ENCODE measurements at regions not wholly inside any gene's neighbourhood (a gene's known extent, or its start where the extent isn't known, plus 50 kb on each side); places are given as distances from the start of the nearest gene placed in this dataset.

GRCh38 chr5:42217791-42218190 lies 205.4 kb upstream of the GHR start:
- H3K27ac ChIP-seq (ENCODE audit: low read depth in 1 of 2, low read length in 2 of 2): no peak overlapping the region
- no peaks in the 10 kb centered on the region for H3K27me3 ChIP-seq (ENCODE audit: control insufficient read depth in 4 of 4, insufficient read depth in 4 of 4, low read length in 3 of 4)
- no peak overlapping the region for H3K9ac ChIP-seq (ENCODE audit: low read depth in 1 of 2, low read length in 2 of 2)
- no peaks in the 10 kb centered on the region for H3K9me3 ChIP-seq (ENCODE audit: control insufficient read depth in 4 of 4, low read length in 3 of 4)
- TF ChIP-seq RXRA (IDR thresholded peaks at IDR 0.05) (no peak), EGR1 (IDR thresholded peaks at IDR 0.05; ENCODE audit: low read depth in 2 of 2) (no peak), HNF4A (conservative IDR thresholded peaks at IDR 0.05) (no peak), HNF4G (IDR thresholded peaks at IDR 0.05) (no peak), RAD21 (IDR thresholded peaks at IDR 0.05) (no peak), SP1 (IDR thresholded peaks at IDR 0.05) (no peak), MAX (IDR thresholded peaks at IDR 0.05) (no peak), FOXA1 (IDR thresholded peaks at IDR 0.05) (no peak), TAF1 (conservative IDR thresholded peaks at IDR 0.05) (no peak), CTCF (IDR thresholded peaks at IDR 0.05; ENCODE audit: low read depth, low read length, missing input control) (no peak)
- no peak for DNase-seq (ENCODE audit: low spot score)
- H3K36me3 ChIP-seq (ENCODE audit: control insufficient read depth in 4 of 4, insufficient read depth in 3 of 4, low read depth in 1 of 4, low read length in 3 of 4): no peaks in the 10 kb centered on the region
- no peaks in the 10 kb centered on the region for H3K4me1 ChIP-seq (ENCODE audit: control insufficient read depth in 4 of 4, insufficient read depth in 4 of 4, low read length in 3 of 4)
- H3K4me3 ChIP-seq (ENCODE audit: low read depth in 1 of 3, low read length in 3 of 3): no peak overlapping the region
- WGBS: 90% methylated on average over 2 of the region's 2 CpGs

- H3K4me1 ChIP-seq (ENCODE audit: control insufficient read depth in 4 of 4, insufficient read depth in 4 of 4, low read length in 3 of 4): no peaks in the 10 kb centered on the region
- H3K27ac ChIP-seq (ENCODE audit: low read depth in 1 of 2, low read length in 2 of 2): no peak overlapping the region
- H3K4me3 ChIP-seq (ENCODE audit: low read depth in 1 of 3, low read length in 3 of 3): no peak overlapping the region
- no peaks in the 10 kb centered on the region for H3K9me3 ChIP-seq (ENCODE audit: control insufficient read depth in 4 of 4, low read length in 3 of 4)
- DNase-seq (ENCODE audit: low spot score): no peak
- H3K9ac ChIP-seq (ENCODE audit: low read depth in 1 of 2, low read length in 2 of 2): no peak overlapping the region
- 73% methylated on average over 2 of the region's 2 CpGs for WGBS
- H3K36me3 ChIP-seq (ENCODE audit: control insufficient read depth in 4 of 4, insufficient read depth in 3 of 4, low read depth in 1 of 4, low read length in 3 of 4): no peaks in the 10 kb centered on the region
- TF ChIP-seq RXRA (IDR thresholded peaks at IDR 0.05) (no peak), TAF1 (conservative IDR thresholded peaks at IDR 0.05) (no peak), GABPA (IDR thresholded peaks at IDR 0.05 in 1 of 2, conservative IDR thresholded peaks at IDR 0.05 in 1 of 2) (no peak), HNF4G (IDR thresholded peaks at IDR 0.05) (no peak), HNF4A (conservative IDR thresholded peaks at IDR 0.05) (no peak), ATF3 (IDR thresholded peaks at IDR 0.05) (no peak), JUND (IDR thresholded peaks at IDR 0.05) (no peak), REST (IDR thresholded peaks at IDR 0.05) (no peak), FOXA2 (IDR thresholded peaks at IDR 0.05) (no peak), MAX (IDR thresholded peaks at IDR 0.05) (no peak), EGR1 (IDR thresholded peaks at IDR 0.05; ENCODE audit: low read depth in 2 of 2) (no peak), SP1 (IDR thresholded peaks at IDR 0.05) (no peak), FOXA1 (IDR thresholded peaks at IDR 0.05) (no peak), CTCF (IDR thresholded peaks at IDR 0.05; ENCODE audit: low read depth, low read length, missing input control) (no peak), NR2F2 (IDR thresholded peaks at IDR 0.05) (no peak), YY1 (IDR thresholded peaks at IDR 0.05) (no peak), ZBTB33 (IDR thresholded peaks at IDR 0.05) (no peak), RAD21 (IDR thresholded peaks at IDR 0.05) (no peak)
- no peaks in the 10 kb centered on the region for H3K27me3 ChIP-seq (ENCODE audit: control insufficient read depth in 4 of 4, insufficient read depth in 4 of 4, low read length in 3 of 4)
Observed at GRCh38 chr5:42225009-42225408, 198.2 kb upstream of the GHR start.

Data from liver (tissue), 8 donors.